ENCODE measurements at regions not wholly inside any gene's neighbourhood (a gene's known extent, or its start where the extent isn't known, plus 50 kb on each side); places are given as distances from the start of the nearest gene placed in this dataset.

GRCh38 chr13:109684824-109685202, 101.6 kb downstream of the IRS2 start:
- H3K27ac ChIP-seq (ENCODE audit: low read depth, low read length): no peak overlapping the region
- H3K4me1 ChIP-seq (ENCODE audit: control insufficient read depth, insufficient read depth, low read length): peaks cover 18% of the 10 kb centered on the region
- no peak overlapping the region for H3K9ac ChIP-seq (ENCODE audit: low read depth, low read length)
- no peaks in the 10 kb centered on the region for H3K27me3 ChIP-seq (ENCODE audit: control insufficient read depth, insufficient read depth, low read length)
- no peak overlapping the region for H3K4me3 ChIP-seq (ENCODE audit: low read depth, low read length)
- no peaks in the 10 kb centered on the region for H3K36me3 ChIP-seq (ENCODE audit: control insufficient read depth, insufficient read depth, low read length)
- H3K9me3 ChIP-seq (ENCODE audit: control insufficient read depth, insufficient read depth, low read length): no peaks in the 10 kb centered on the region

- no peaks in the 10 kb centered on the region for H3K36me3 ChIP-seq (ENCODE audit: control insufficient read depth, insufficient read depth, low read length)
- H3K4me3 ChIP-seq (ENCODE audit: low read depth, low read length): no peak overlapping the region
- no peaks in the 10 kb centered on the region for H3K27me3 ChIP-seq (ENCODE audit: control insufficient read depth, insufficient read depth, low read length)
- no peak overlapping the region for H3K9ac ChIP-seq (ENCODE audit: low read depth, low read length)
- H3K9me3 ChIP-seq (ENCODE audit: control insufficient read depth, insufficient read depth, low read length): no peaks in the 10 kb centered on the region
- H3K27ac ChIP-seq (ENCODE audit: low read depth, low read length): no peak overlapping the region
- peaks cover 18% of the 10 kb centered on the region for H3K4me1 ChIP-seq (ENCODE audit: control insufficient read depth, insufficient read depth, low read length)
Observed at GRCh38 chr13:109684084-109684823, 102.1 kb downstream of the IRS2 start.

GRCh38 chr13:109682534-109683244, 103.7 kb downstream of the IRS2 start:
- Histone ChIP-seq H3K27me3 (ENCODE audit: control insufficient read depth, insufficient read depth, low read length) (no peaks in the 10 kb centered on the region), H3K27ac (ENCODE audit: low read depth, low read length) (no peak overlapping the region), H3K36me3 (ENCODE audit: control insufficient read depth, insufficient read depth, low read length) (no peaks in the 10 kb centered on the region), H3K9ac (ENCODE audit: low read depth, low read length) (no peak overlapping the region), H3K9me3 (ENCODE audit: control insufficient read depth, insufficient read depth, low read length) (no peaks in the 10 kb centered on the region), H3K4me1 (ENCODE audit: control insufficient read depth, insufficient read depth, low read length) (peaks cover 10% of the 10 kb centered on the region), H3K4me3 (ENCODE audit: low read depth, low read length) (no peak overlapping the region)

GRCh38 chr13:109680930-109681329, 105.5 kb downstream of the IRS2 start:
- no peaks in the 10 kb centered on the region for H3K36me3 ChIP-seq (ENCODE audit: control insufficient read depth, insufficient read depth, low read length)
- H3K9me3 ChIP-seq (ENCODE audit: control insufficient read depth, insufficient read depth, low read length): no peaks in the 10 kb centered on the region
- no peak overlapping the region for H3K27ac ChIP-seq (ENCODE audit: low read depth, low read length)
- H3K4me1 ChIP-seq (ENCODE audit: control insufficient read depth, insufficient read depth, low read length): peaks cover 4% of the 10 kb centered on the region; the same call in 1 of the 2 replicates
- no peak overlapping the region for H3K4me3 ChIP-seq (ENCODE audit: low read depth, low read length)
- H3K27me3 ChIP-seq (ENCODE audit: control insufficient read depth, insufficient read depth, low read length): no peaks in the 10 kb centered on the region
- H3K9ac ChIP-seq (ENCODE audit: low read depth, low read length): no peak overlapping the region

- H3K27me3 ChIP-seq (ENCODE audit: control insufficient read depth, insufficient read depth, low read length): no peaks in the 10 kb centered on the region
- H3K4me1 ChIP-seq (ENCODE audit: control insufficient read depth, insufficient read depth, low read length): peaks cover under 1% of the 10 kb centered on the region; the same call in 1 of the 2 replicates
- no peaks in the 10 kb centered on the region for H3K9me3 ChIP-seq (ENCODE audit: control insufficient read depth, insufficient read depth, low read length)
- no peak overlapping the region for H3K4me3 ChIP-seq (ENCODE audit: low read depth, low read length)
- no peaks in the 10 kb centered on the region for H3K36me3 ChIP-seq (ENCODE audit: control insufficient read depth, insufficient read depth, low read length)
- no peak overlapping the region for H3K9ac ChIP-seq (ENCODE audit: low read depth, low read length)
- no peak overlapping the region for H3K27ac ChIP-seq (ENCODE audit: low read depth, low read length)
Observed at GRCh38 chr13:109680288-109680687, 106.1 kb downstream of the IRS2 start.

GRCh38 chr13:109678459-109678858, 107.9 kb downstream of the IRS2 start:
- no peak overlapping the region for H3K9ac ChIP-seq (ENCODE audit: low read depth, low read length)
- H3K9me3 ChIP-seq (ENCODE audit: control insufficient read depth, insufficient read depth, low read length): no peaks in the 10 kb centered on the region
- H3K27me3 ChIP-seq (ENCODE audit: control insufficient read depth, insufficient read depth, low read length): no peaks in the 10 kb centered on the region
- no peak overlapping the region for H3K27ac ChIP-seq (ENCODE audit: low read depth, low read length)
- no peak overlapping the region for H3K4me3 ChIP-seq (ENCODE audit: low read depth, low read length)
- no peaks in the 10 kb centered on the region for H3K36me3 ChIP-seq (ENCODE audit: control insufficient read depth, insufficient read depth, low read length)
- H3K4me1 ChIP-seq (ENCODE audit: control insufficient read depth, insufficient read depth, low read length): no peaks in the 10 kb centered on the region

- Histone ChIP-seq H3K9me3 (ENCODE audit: control insufficient read depth, insufficient read depth, low read length) (no peaks in the 10 kb centered on the region), H3K27me3 (ENCODE audit: control insufficient read depth, insufficient read depth, low read length) (no peaks in the 10 kb centered on the region), H3K9ac (ENCODE audit: low read depth, low read length) (no peak overlapping the region), H3K27ac (ENCODE audit: low read depth, low read length) (no peak overlapping the region), H3K4me1 (ENCODE audit: control insufficient read depth, insufficient read depth, low read length) (no peaks in the 10 kb centered on the region), H3K4me3 (ENCODE audit: low read depth, low read length) (no peak overlapping the region), H3K36me3 (ENCODE audit: control insufficient read depth, insufficient read depth, low read length) (no peaks in the 10 kb centered on the region)
Observed at GRCh38 chr13:109677206-109677605, 109.2 kb downstream of the IRS2 start.

- Histone ChIP-seq H3K4me3 (ENCODE audit: low read depth, low read length) (no peak overlapping the region), H3K27me3 (ENCODE audit: control insufficient read depth, insufficient read depth, low read length) (no peaks in the 10 kb centered on the region), H3K9ac (ENCODE audit: low read depth, low read length) (no peak overlapping the region), H3K27ac (ENCODE audit: low read depth, low read length) (no peak overlapping the region), H3K36me3 (ENCODE audit: control insufficient read depth, insufficient read depth, low read length) (no peaks in the 10 kb centered on the region), H3K4me1 (ENCODE audit: control insufficient read depth, insufficient read depth, low read length) (peaks cover 13% of the 10 kb centered on the region), H3K9me3 (ENCODE audit: control insufficient read depth, insufficient read depth, low read length) (no peaks in the 10 kb centered on the region)
Observed at GRCh38 chr13:109673477-109673876, 112.9 kb downstream of the IRS2 start.

GRCh38 chr13:109672545-109672944, 113.8 kb downstream of the IRS2 start:
- no peak overlapping the region for H3K9ac ChIP-seq (ENCODE audit: low read depth, low read length)
- H3K9me3 ChIP-seq (ENCODE audit: control insufficient read depth, insufficient read depth, low read length): no peaks in the 10 kb centered on the region
- no peaks in the 10 kb centered on the region for H3K27me3 ChIP-seq (ENCODE audit: control insufficient read depth, insufficient read depth, low read length)
- H3K4me1 ChIP-seq (ENCODE audit: control insufficient read depth, insufficient read depth, low read length): peaks cover 15% of the 10 kb centered on the region
- no peaks in the 10 kb centered on the region for H3K36me3 ChIP-seq (ENCODE audit: control insufficient read depth, insufficient read depth, low read length)
- no peak overlapping the region for H3K27ac ChIP-seq (ENCODE audit: low read depth, low read length)
- H3K4me3 ChIP-seq (ENCODE audit: low read depth, low read length): no peak overlapping the region

GRCh38 chr13:109671919-109672318, 114.5 kb downstream of the IRS2 start:
- Histone ChIP-seq H3K9me3 (ENCODE audit: control insufficient read depth, insufficient read depth, low read length) (no peaks in the 10 kb centered on the region), H3K27ac (ENCODE audit: low read depth, low read length) (no peak overlapping the region)

GRCh38 chr13:109670776-109671175, 115.6 kb downstream of the IRS2 start:
- Histone ChIP-seq H3K27ac (ENCODE audit: low read depth, low read length) (no peak overlapping the region), H3K9ac (ENCODE audit: low read depth, low read length) (no peak overlapping the region), H3K9me3 (ENCODE audit: control insufficient read depth, insufficient read depth, low read length) (no peaks in the 10 kb centered on the region), H3K4me3 (ENCODE audit: low read depth, low read length) (no peak overlapping the region), H3K4me1 (ENCODE audit: control insufficient read depth, insufficient read depth, low read length) (peaks cover 15% of the 10 kb centered on the region), H3K27me3 (ENCODE audit: control insufficient read depth, insufficient read depth, low read length) (no peaks in the 10 kb centered on the region), H3K36me3 (ENCODE audit: control insufficient read depth, insufficient read depth, low read length) (no peaks in the 10 kb centered on the region)

More at GRCh38 chr13:109671919-109672318, 114.5 kb downstream of the IRS2 start:
- Histone ChIP-seq H3K27me3 (ENCODE audit: control insufficient read depth, insufficient read depth, low read length) (no peaks in the 10 kb centered on the region), H3K36me3 (ENCODE audit: control insufficient read depth, insufficient read depth, low read length) (no peaks in the 10 kb centered on the region), H3K4me3 (ENCODE audit: low read depth, low read length) (no peak overlapping the region), H3K9ac (ENCODE audit: low read depth, low read length) (no peak overlapping the region), H3K4me1 (ENCODE audit: control insufficient read depth, insufficient read depth, low read length) (peaks cover 15% of the 10 kb centered on the region)

Data from HUES48 (cell line).